ENCODE measurements at regions not wholly inside any gene's neighbourhood (a gene's known extent, or its start where the extent isn't known, plus 50 kb on each side); places are given as distances from the start of the nearest gene placed in this dataset.
A peak's percentile ranks its signal among the peaks of the same experiment; 100 is the strongest.

DNA sequence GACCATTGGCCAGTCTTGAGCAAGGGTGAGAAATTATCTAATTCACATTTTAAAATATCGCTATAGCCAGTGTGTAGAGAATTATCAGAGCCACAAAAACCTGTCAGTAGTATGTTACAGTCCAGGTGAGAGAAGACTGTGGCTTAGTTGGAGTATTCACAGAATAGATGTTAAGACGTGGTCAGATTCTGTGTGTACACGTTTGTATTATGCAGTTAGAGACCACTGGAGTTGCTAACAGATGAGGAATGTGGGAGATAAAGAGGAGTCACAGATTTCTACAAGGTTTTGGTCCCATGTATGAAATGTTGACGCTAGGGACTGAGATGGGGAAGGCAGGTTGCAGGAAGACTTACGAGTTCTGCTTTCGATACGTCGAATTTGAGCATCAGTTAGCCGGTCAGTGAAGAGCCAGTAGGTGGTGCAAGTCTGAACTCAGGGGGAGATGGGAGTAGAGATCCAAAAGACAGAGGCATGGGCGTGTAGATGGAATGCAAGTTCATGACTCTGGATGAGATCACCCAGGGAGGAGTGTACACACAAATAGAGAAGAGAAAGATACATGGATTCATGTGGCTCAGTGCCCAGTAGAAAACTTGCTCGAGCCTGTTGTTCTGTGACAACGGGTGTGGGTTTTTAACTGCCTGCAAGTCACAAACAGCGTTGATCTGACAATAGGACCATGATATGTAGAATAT, 114.8 kb upstream of the FLRT2 start:
- H3K27me3 ChIP-seq (replicated peaks; ENCODE audit: insufficient read depth): no peaks in the 10 kb centered on the region
- no peaks in the 10 kb centered on the region for H3K36me3 ChIP-seq
- H3K9me3 ChIP-seq: no peaks in the 10 kb centered on the region
- H3K27ac ChIP-seq: no peak overlapping the region
- peak; percentile 85 for DNase-seq (ENCODE audit: low spot score)
- WGBS: 45% methylated on average over 13 of the region's 13 CpGs
- TF ChIP-seq POLR2AphosphoS5 (IDR thresholded peaks at IDR 0.05) (peak; percentile 60), POLR2A (IDR thresholded peaks at IDR 0.05) (no peak)
- TF ChIP-seq, protein P1, sequence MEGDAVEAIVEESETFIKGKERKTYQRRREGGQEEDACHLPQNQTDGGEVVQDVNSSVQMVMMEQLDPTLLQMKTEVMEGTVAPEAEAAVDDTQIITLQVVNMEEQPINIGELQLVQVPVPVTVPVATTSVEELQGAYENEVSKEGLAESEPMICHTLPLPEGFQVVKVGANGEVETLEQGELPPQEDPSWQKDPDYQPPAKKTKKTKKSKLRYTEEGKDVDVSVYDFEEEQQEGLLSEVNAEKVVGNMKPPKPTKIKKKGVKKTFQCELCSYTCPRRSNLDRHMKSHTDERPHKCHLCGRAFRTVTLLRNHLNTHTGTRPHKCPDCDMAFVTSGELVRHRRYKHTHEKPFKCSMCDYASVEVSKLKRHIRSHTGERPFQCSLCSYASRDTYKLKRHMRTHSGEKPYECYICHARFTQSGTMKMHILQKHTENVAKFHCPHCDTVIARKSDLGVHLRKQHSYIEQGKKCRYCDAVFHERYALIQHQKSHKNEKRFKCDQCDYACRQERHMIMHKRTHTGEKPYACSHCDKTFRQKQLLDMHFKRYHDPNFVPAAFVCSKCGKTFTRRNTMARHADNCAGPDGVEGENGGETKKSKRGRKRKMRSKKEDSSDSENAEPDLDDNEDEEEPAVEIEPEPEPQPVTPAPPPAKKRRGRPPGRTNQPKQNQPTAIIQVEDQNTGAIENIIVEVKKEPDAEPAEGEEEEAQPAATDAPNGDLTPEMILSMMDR (IDR thresholded peaks at IDR 0.05): peak in 1 of 4 experiments; percentile 45
- intact Hi-C loops (cut with DNase I): no loop called here
- H3K4me1 ChIP-seq (replicated peaks): no peaks in the 10 kb centered on the region
- no peak overlapping the region for H3K4me3 ChIP-seq

DNA sequence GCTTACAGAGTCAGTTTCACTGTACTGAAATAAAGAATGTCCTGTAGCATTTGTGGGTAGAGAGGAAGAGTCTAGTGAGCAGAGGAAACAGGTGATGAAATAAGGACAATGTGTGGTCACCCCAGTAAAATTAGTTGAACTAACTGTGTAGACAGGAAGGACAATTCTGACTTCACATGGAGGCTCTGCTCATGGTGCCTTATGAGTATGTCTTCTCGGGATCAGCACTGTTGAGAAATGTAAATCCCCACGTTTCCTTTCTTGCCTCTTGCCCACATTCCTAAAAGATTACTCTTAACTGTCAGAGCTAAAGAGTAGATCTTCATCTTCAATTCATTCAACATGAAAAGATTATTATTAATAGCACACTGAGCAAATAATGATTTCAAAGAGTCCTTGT, 113.2 kb upstream of the FLRT2 start:
- 18% methylated on average over 2 of the region's 2 CpGs for WGBS
- TF ChIP-seq, protein P1 (IDR thresholded peaks at IDR 0.05): no peak
- TF ChIP-seq POLR2A (IDR thresholded peaks at IDR 0.05): no peak
- TF ChIP-seq POLR2AphosphoS5 (IDR thresholded peaks at IDR 0.05): no peak
- Histone ChIP-seq H3K4me3 (no peak overlapping the region), H3K27ac (no peak overlapping the region), H3K36me3 (no peaks in the 10 kb centered on the region), H3K4me1 (replicated peaks) (no peaks in the 10 kb centered on the region), H3K27me3 (replicated peaks; ENCODE audit: insufficient read depth) (no peaks in the 10 kb centered on the region), H3K9me3 (no peaks in the 10 kb centered on the region)
- intact Hi-C loops (cut with DNase I): no loop called here
- DNase-seq (ENCODE audit: low spot score): no peak

DNA sequence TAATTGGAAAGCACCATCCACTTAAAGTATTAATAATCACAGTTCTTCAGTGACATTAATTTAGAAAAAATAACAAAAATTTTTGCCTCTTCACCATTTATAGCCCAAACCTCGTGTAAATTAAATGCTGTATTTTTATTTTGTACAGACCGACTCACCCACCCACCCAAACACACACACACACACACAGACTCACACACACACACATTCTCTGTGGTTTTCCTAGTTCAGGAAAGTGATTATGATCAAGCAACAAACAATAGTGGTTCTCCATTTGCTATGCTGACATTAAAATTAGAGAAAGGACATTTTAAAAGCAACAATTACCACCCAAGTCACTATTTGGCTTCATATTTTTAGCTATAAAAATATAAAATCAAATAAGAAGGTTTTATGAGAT, 112.5 kb upstream of the FLRT2 start:
- Histone ChIP-seq H3K4me1 (replicated peaks) (no peaks in the 10 kb centered on the region), H3K36me3 (no peaks in the 10 kb centered on the region), H3K4me3 (no peak overlapping the region), H3K27me3 (replicated peaks; ENCODE audit: insufficient read depth) (no peaks in the 10 kb centered on the region), H3K9me3 (no peaks in the 10 kb centered on the region), H3K27ac (no peak overlapping the region)
- TF ChIP-seq, protein P1 (IDR thresholded peaks at IDR 0.05): no peak
- TF ChIP-seq POLR2AphosphoS5 (IDR thresholded peaks at IDR 0.05) (no peak), POLR2A (IDR thresholded peaks at IDR 0.05) (no peak)
- no peak for DNase-seq (ENCODE audit: low spot score)
- 32% methylated on average over 2 of the region's 2 CpGs for WGBS
- intact Hi-C loops (cut with DNase I): no loop called here

DNA sequence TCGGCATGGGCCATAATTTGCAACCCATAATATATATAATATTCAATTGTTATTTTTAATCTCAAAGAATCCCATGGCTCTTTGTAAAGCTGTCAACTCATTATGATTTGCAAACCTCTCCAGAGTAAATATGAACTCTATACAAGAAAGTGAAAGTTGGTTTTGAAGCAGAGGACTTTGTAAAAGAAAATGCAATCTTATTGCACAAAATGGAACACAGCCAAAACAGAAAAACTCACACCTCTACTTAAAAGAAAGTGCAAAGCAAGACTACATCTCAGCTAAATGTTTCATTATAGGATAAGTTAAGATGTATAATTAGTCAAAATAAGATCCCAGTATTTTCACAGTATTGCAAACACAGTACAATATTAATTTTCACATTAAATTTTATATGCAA, 111.2 kb upstream of the FLRT2 start:
- H3K4me3 ChIP-seq: no peak overlapping the region
- H3K4me1 ChIP-seq (replicated peaks): no peaks in the 10 kb centered on the region
- intact Hi-C loops (cut with DNase I): no loop called here
- no peak for TF ChIP-seq POLR2AphosphoS5 (IDR thresholded peaks at IDR 0.05)
- TF ChIP-seq, protein P1 (IDR thresholded peaks at IDR 0.05): no peak
- TF ChIP-seq POLR2A (IDR thresholded peaks at IDR 0.05): no peak
- no peak for DNase-seq (ENCODE audit: low spot score)
- H3K27ac ChIP-seq: no peak overlapping the region
- H3K27me3 ChIP-seq (replicated peaks; ENCODE audit: insufficient read depth): no peaks in the 10 kb centered on the region
- WGBS: 98% methylated on average over 1 of the region's 1 CpG
- H3K9me3 ChIP-seq: no peaks in the 10 kb centered on the region
- no peaks in the 10 kb centered on the region for H3K36me3 ChIP-seq

DNA sequence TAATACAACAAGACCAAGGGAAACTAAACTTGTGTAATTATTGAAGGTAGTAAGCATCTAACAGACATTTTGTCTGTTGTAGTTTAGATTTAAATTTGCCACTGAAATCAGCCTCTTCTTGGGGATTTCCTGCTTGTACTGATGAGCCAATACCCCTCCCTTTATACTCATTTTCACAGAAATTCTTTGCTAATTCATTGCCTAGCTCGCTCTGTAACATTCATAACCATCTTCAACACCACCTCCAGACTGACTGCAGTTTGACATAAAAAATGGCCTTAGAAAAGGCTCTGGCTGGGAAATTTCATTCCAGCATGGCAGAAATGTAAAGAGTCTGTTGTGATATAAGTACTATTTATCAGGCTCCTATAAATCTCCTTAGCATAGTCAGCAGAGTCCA, 109.7 kb upstream of the FLRT2 start:
- H3K9me3 ChIP-seq: no peaks in the 10 kb centered on the region
- no peak overlapping the region for H3K27ac ChIP-seq
- 93% methylated on average over 1 of the region's 1 CpG for WGBS
- no peaks in the 10 kb centered on the region for H3K27me3 ChIP-seq (replicated peaks; ENCODE audit: insufficient read depth)
- no peaks in the 10 kb centered on the region for H3K4me1 ChIP-seq (replicated peaks)
- no peak for DNase-seq (ENCODE audit: low spot score)
- no peak overlapping the region for H3K4me3 ChIP-seq
- TF ChIP-seq POLR2AphosphoS5 (IDR thresholded peaks at IDR 0.05): no peak
- no peak for TF ChIP-seq POLR2A (IDR thresholded peaks at IDR 0.05)
- TF ChIP-seq, protein P1 (IDR thresholded peaks at IDR 0.05): no peak
- intact Hi-C loops (cut with DNase I): no loop called here
- H3K36me3 ChIP-seq: no peaks in the 10 kb centered on the region

All from prostate gland (tissue), 2 donors.